ENCODE measurements at regions not wholly inside any gene's neighbourhood (a gene's known extent, or its start where the extent isn't known, plus 50 kb on each side); places are given as distances from the start of the nearest gene placed in this dataset.

- Histone ChIP-seq H3K36me3 (ENCODE audit: control insufficient read depth in 1 of 2, insufficient read depth in 2 of 2, low read length in 1 of 2) (no peaks in the 10 kb centered on the region), H3K9me3 (ENCODE audit: control insufficient read depth, low read length) (peaks cover 1% of the 10 kb centered on the region), H3K27me3 (ENCODE audit: control insufficient read depth in 1 of 2, insufficient read depth in 2 of 2, low read length in 1 of 2) (no peaks in the 10 kb centered on the region), H3K4me3 (ENCODE audit: low read length in 2 of 2) (no peak overlapping the region), H3K27ac (ENCODE audit: low read depth in 1 of 2, low read length in 2 of 2) (no peak overlapping the region), H3K4me1 (ENCODE audit: control insufficient read depth in 1 of 2, insufficient read depth in 2 of 2, low read length in 2 of 2) (no peaks in the 10 kb centered on the region)
- WGBS, 2 donors, result 78 to 85% methylated on average over 6 of the region's 6 CpGs
- ATAC-seq (ENCODE audit: low FRiP score) (no peak), DNase-seq (no peak)
- intact Hi-C loops (cut with DNase I), result no loop called here
Observed at GRCh38 chr2:60075048-60075447, 478.4 kb downstream of the BCL11A start.

GRCh38 chr2:60073201-60073600 lies 480.3 kb downstream of the BCL11A start:
- no peak for ATAC-seq (ENCODE audit: low FRiP score)
- WGBS, 2 donors, result 91 to 94% methylated on average over 12 of the region's 12 CpGs
- Histone ChIP-seq H3K36me3 (ENCODE audit: control insufficient read depth in 1 of 2, insufficient read depth in 2 of 2, low read length in 1 of 2) (no peaks in the 10 kb centered on the region), H3K27ac (ENCODE audit: low read depth in 1 of 2, low read length in 2 of 2) (no peak overlapping the region), H3K9me3 (ENCODE audit: control insufficient read depth, low read length) (peaks cover 1% of the 10 kb centered on the region), H3K4me3 (ENCODE audit: low read length in 2 of 2) (no peak overlapping the region), H3K4me1 (ENCODE audit: control insufficient read depth in 1 of 2, insufficient read depth in 2 of 2, low read length in 2 of 2) (no peaks in the 10 kb centered on the region), H3K27me3 (ENCODE audit: control insufficient read depth in 1 of 2, insufficient read depth in 2 of 2, low read length in 1 of 2) (no peaks in the 10 kb centered on the region)
- no peak for DNase-seq
- intact Hi-C loops (cut with DNase I), result no loop called here

GRCh38 chr2:60072609-60073008 lies 480.8 kb downstream of the BCL11A start:
- Histone ChIP-seq H3K9me3 (ENCODE audit: control insufficient read depth, low read length) (peaks cover 1% of the 10 kb centered on the region), H3K4me3 (ENCODE audit: low read length in 2 of 2) (no peak overlapping the region), H3K27me3 (ENCODE audit: control insufficient read depth in 1 of 2, insufficient read depth in 2 of 2, low read length in 1 of 2) (peaks cover 0 to 2% of the 10 kb centered on the region in 2 donors), H3K4me1 (ENCODE audit: control insufficient read depth in 1 of 2, insufficient read depth in 2 of 2, low read length in 2 of 2) (no peaks in the 10 kb centered on the region), H3K27ac (ENCODE audit: low read depth in 1 of 2, low read length in 2 of 2) (no peak overlapping the region), H3K36me3 (ENCODE audit: control insufficient read depth in 1 of 2, insufficient read depth in 2 of 2, low read length in 1 of 2) (no peaks in the 10 kb centered on the region)
- intact Hi-C loops (cut with DNase I), result no loop called here
- ATAC-seq (ENCODE audit: low FRiP score) (no peak), DNase-seq (no peak)
- 77 to 78% methylated on average over 6 of the region's 6 CpGs for WGBS, 2 donors

GRCh38 chr2:60071490-60071831 lies 482.0 kb downstream of the BCL11A start:
- no peak overlapping the region for H3K4me3 ChIP-seq (ENCODE audit: low read length in 2 of 2)
- no peak overlapping the region for H3K27ac ChIP-seq (ENCODE audit: low read depth in 1 of 2, low read length in 2 of 2)
- intact Hi-C loops (cut with DNase I), result no loop called here
- H3K4me1 ChIP-seq (ENCODE audit: control insufficient read depth in 1 of 2, insufficient read depth in 2 of 2, low read length in 2 of 2), result no peaks in the 10 kb centered on the region
- peaks cover 1% of the 10 kb centered on the region for H3K9me3 ChIP-seq (ENCODE audit: control insufficient read depth, low read length)
- no peak for DNase-seq
- no peaks in the 10 kb centered on the region for H3K36me3 ChIP-seq (ENCODE audit: control insufficient read depth in 1 of 2, insufficient read depth in 2 of 2, low read length in 1 of 2)
- 85 to 86% methylated on average over 6 of the region's 6 CpGs for WGBS, 2 donors
- H3K27me3 ChIP-seq (ENCODE audit: control insufficient read depth in 1 of 2, insufficient read depth in 2 of 2, low read length in 1 of 2), result peaks cover 0 to 2% of the 10 kb centered on the region in 2 donors
- ATAC-seq (ENCODE audit: low FRiP score), result no peak

- WGBS, 2 donors, result 78% methylated on average over 5 of the region's 5 CpGs
- no peak overlapping the region for H3K27ac ChIP-seq (ENCODE audit: low read depth in 1 of 2, low read length in 2 of 2)
- H3K4me3 ChIP-seq (ENCODE audit: low read length in 2 of 2), result no peak overlapping the region
- intact Hi-C loops (cut with DNase I), result no loop called here
- H3K36me3 ChIP-seq (ENCODE audit: control insufficient read depth in 1 of 2, insufficient read depth in 2 of 2, low read length in 1 of 2), result no peaks in the 10 kb centered on the region
- no peak for DNase-seq
- H3K9me3 ChIP-seq (ENCODE audit: control insufficient read depth, low read length), result peaks cover 1% of the 10 kb centered on the region
- H3K4me1 ChIP-seq (ENCODE audit: control insufficient read depth in 1 of 2, insufficient read depth in 2 of 2, low read length in 2 of 2), result no peaks in the 10 kb centered on the region
- ATAC-seq (ENCODE audit: low FRiP score), result no peak
- peaks cover 0 to 2% of the 10 kb centered on the region in 2 donors for H3K27me3 ChIP-seq (ENCODE audit: control insufficient read depth in 1 of 2, insufficient read depth in 2 of 2, low read length in 1 of 2)
Observed at GRCh38 chr2:60070736-60071489, 482.5 kb downstream of the BCL11A start.

GRCh38 chr2:60070196-60070595 lies 483.3 kb downstream of the BCL11A start:
- DNase-seq (no peak), ATAC-seq (ENCODE audit: low FRiP score) (no peak)
- intact Hi-C loops (cut with DNase I), result no loop called here
- Histone ChIP-seq H3K9me3 (ENCODE audit: control insufficient read depth, low read length) (peaks cover 1% of the 10 kb centered on the region), H3K4me3 (ENCODE audit: low read length in 2 of 2) (no peak overlapping the region), H3K4me1 (ENCODE audit: control insufficient read depth in 1 of 2, insufficient read depth in 2 of 2, low read length in 2 of 2) (no peaks in the 10 kb centered on the region), H3K27ac (ENCODE audit: low read depth in 1 of 2, low read length in 2 of 2) (no peak overlapping the region), H3K27me3 (ENCODE audit: control insufficient read depth in 1 of 2, insufficient read depth in 2 of 2, low read length in 1 of 2) (peaks cover 0 to 2% of the 10 kb centered on the region in 2 donors), H3K36me3 (ENCODE audit: control insufficient read depth in 1 of 2, insufficient read depth in 2 of 2, low read length in 1 of 2) (no peaks in the 10 kb centered on the region)
- WGBS, 2 donors, result 27 to 35% methylated on average over 5 of the region's 5 CpGs

GRCh38 chr2:60068755-60069154 lies 484.7 kb downstream of the BCL11A start:
- H3K36me3 ChIP-seq (ENCODE audit: control insufficient read depth in 1 of 2, insufficient read depth in 2 of 2, low read length in 1 of 2), result no peaks in the 10 kb centered on the region
- H3K9me3 ChIP-seq (ENCODE audit: control insufficient read depth, low read length), result no peaks in the 10 kb centered on the region
- no peak overlapping the region for H3K4me3 ChIP-seq (ENCODE audit: low read length in 2 of 2)
- no peak for DNase-seq
- peaks cover 0 to 2% of the 10 kb centered on the region in 2 donors for H3K27me3 ChIP-seq (ENCODE audit: control insufficient read depth in 1 of 2, insufficient read depth in 2 of 2, low read length in 1 of 2)
- H3K4me1 ChIP-seq (ENCODE audit: control insufficient read depth in 1 of 2, insufficient read depth in 2 of 2, low read length in 2 of 2), result no peaks in the 10 kb centered on the region
- intact Hi-C loops (cut with DNase I), result no loop called here
- H3K27ac ChIP-seq (ENCODE audit: low read depth in 1 of 2, low read length in 2 of 2), result no peak overlapping the region
- 82 to 92% methylated on average over 4 of the region's 4 CpGs for whole genome bisulfite sequencing, 2 donors
- no peak for ATAC-seq (ENCODE audit: low FRiP score)

- no peak overlapping the region for H3K27ac ChIP-seq (ENCODE audit: low read depth in 1 of 2, low read length in 2 of 2)
- ATAC-seq (ENCODE audit: low FRiP score), result no peak
- intact Hi-C loops (cut with DNase I), result no loop called here
- 85 to 88% methylated on average over 3 of the region's 3 CpGs for WGBS, 2 donors
- peaks cover 0 to 2% of the 10 kb centered on the region in 2 donors for H3K27me3 ChIP-seq (ENCODE audit: control insufficient read depth in 1 of 2, insufficient read depth in 2 of 2, low read length in 1 of 2)
- H3K4me3 ChIP-seq (ENCODE audit: low read length in 2 of 2), result no peak overlapping the region
- DNase-seq, result no peak
- no peaks in the 10 kb centered on the region for H3K4me1 ChIP-seq (ENCODE audit: control insufficient read depth in 1 of 2, insufficient read depth in 2 of 2, low read length in 2 of 2)
- no peaks in the 10 kb centered on the region for H3K9me3 ChIP-seq (ENCODE audit: control insufficient read depth, low read length)
- H3K36me3 ChIP-seq (ENCODE audit: control insufficient read depth in 1 of 2, insufficient read depth in 2 of 2, low read length in 1 of 2), result no peaks in the 10 kb centered on the region
Observed at GRCh38 chr2:60067006-60067405, 486.4 kb downstream of the BCL11A start.

- H3K4me1 ChIP-seq (ENCODE audit: control insufficient read depth in 1 of 2, insufficient read depth in 2 of 2, low read length in 2 of 2), result no peaks in the 10 kb centered on the region
- 97% methylated on average over 6 of the region's 6 CpGs for WGBS, 2 donors
- no peaks in the 10 kb centered on the region for H3K36me3 ChIP-seq (ENCODE audit: control insufficient read depth in 1 of 2, insufficient read depth in 2 of 2, low read length in 1 of 2)
- H3K27me3 ChIP-seq (ENCODE audit: control insufficient read depth in 1 of 2, insufficient read depth in 2 of 2, low read length in 1 of 2), result peaks cover 0 to 2% of the 10 kb centered on the region in 2 donors
- no peak overlapping the region for H3K27ac ChIP-seq (ENCODE audit: low read depth in 1 of 2, low read length in 2 of 2)
- DNase-seq (no peak), ATAC-seq (ENCODE audit: low FRiP score) (no peak)
- intact Hi-C loops (cut with DNase I), result no loop called here
- H3K9me3 ChIP-seq (ENCODE audit: control insufficient read depth, low read length), result no peaks in the 10 kb centered on the region
- no peak overlapping the region for H3K4me3 ChIP-seq (ENCODE audit: low read length in 2 of 2)
Observed at GRCh38 chr2:60066096-60066839, 487.2 kb downstream of the BCL11A start.
